HepG2 (cell line): ENCODE measurements at regions not wholly inside any gene's neighbourhood (a gene's known extent, or its start where the extent isn't known, plus 50 kb on each side); places are given as distances from the start of the nearest gene placed in this dataset.

Experiments used
- ATF7 ChIP-seq, 2 experiments: fragments of 450-650 bp in 1 of 2; sonication (generic) in 1 of 2; formaldehyde crosslinking in 1 of 2; IDR thresholded peaks; 2 replicates each; pipeline versions ENCODE4 v1.4.0 to v1.6.1; 2016 to 2020; ENCODE audit warnings: antibody characterized with exemption in 1 of 2, mild to moderate bottlenecking in 1 of 2, missing genetic modification reagents in 1 of 2
- HMGXB3 ChIP-seq: sonication (generic); formaldehyde crosslinking; IDR thresholded peaks from 2 replicates; pipeline ENCODE4 v1.4.0; 2020; ENCODE audit warnings: missing genetic modification reagents, borderline replicate concordance
- MYNN ChIP-seq: sonication (generic); formaldehyde crosslinking; IDR thresholded peaks from 2 replicates; pipeline ENCODE4 v1.4.0; 2020; ENCODE audit warnings: mild to moderate bottlenecking, low read depth, missing genetic modification reagents
- PAF1 ChIP-seq: IDR thresholded peaks from 2 replicates; pipeline ENCODE4 v1.6.1; 2016; ENCODE audit warnings: missing genetic modification reagents, missing compliant biosample characterization
- POGK ChIP-seq: sonication (generic); formaldehyde crosslinking; conservative IDR thresholded peaks from 2 replicates; pipeline ENCODE4 v1.8.0; 2022; ENCODE audit warnings: mild to moderate bottlenecking, moderate library complexity, missing genetic modification reagents
- POLR2A ChIP-seq, 2 experiments: IDR thresholded peaks; 2 replicates each; pipeline ENCODE4 v1.6.1; 2011; ENCODE audit warnings: low read depth in 2 of 2, low read length in 2 of 2, mild to moderate bottlenecking in 1 of 2, moderate library complexity in 1 of 2; ENCODE audit not compliant: insufficient read depth in 1 of 2
- TMF1 ChIP-seq: sonication (generic); formaldehyde crosslinking; IDR thresholded peaks from 2 replicates; pipeline ENCODE4 v1.8.1; 2022; ENCODE audit warnings: low read depth, missing genetic modification reagents
- ZHX2 ChIP-seq, 2 experiments: sonication (generic) in 1 of 2; formaldehyde crosslinking in 1 of 2; IDR thresholded peaks; 2 replicates each; pipeline versions ENCODE4 v1.6.1 to v1.9.0; 2014 to 2022; ENCODE audit warnings: antibody characterized with exemption in 1 of 2, borderline replicate concordance in 1 of 2, inconsistent platforms in 1 of 2, low read depth in 1 of 2, missing genetic modification reagents in 1 of 2
- ZNF343 ChIP-seq: sonication (generic); formaldehyde crosslinking; IDR thresholded peaks from 2 replicates; pipeline ENCODE4 v1.4.0; 2020; ENCODE audit warnings: mild to moderate bottlenecking, missing genetic modification reagents
- ZNF569 ChIP-seq: sonication (generic); formaldehyde crosslinking; IDR thresholded peaks from 2 replicates; pipeline ENCODE4 v1.5.0; 2020; ENCODE audit warnings: mild to moderate bottlenecking, missing genetic modification reagents, moderate library complexity, borderline replicate concordance
- ZNF788 ChIP-seq: sonication (generic); formaldehyde crosslinking; IDR thresholded peaks from 2 replicates; pipeline ENCODE4 v1.5.0; 2020; ENCODE audit warnings: mild to moderate bottlenecking, missing genetic modification reagents, borderline replicate concordance
- TF ChIP-seq, protein P1 (sequence below): IDR thresholded peaks from 2 replicates; pipeline ENCODE4 v1.6.1; 2016

GRCh38 chr4:37008199-37008598 lies 236.3 kb upstream of the NWD2 start (continued):
- TF ChIP-seq, protein P1, sequence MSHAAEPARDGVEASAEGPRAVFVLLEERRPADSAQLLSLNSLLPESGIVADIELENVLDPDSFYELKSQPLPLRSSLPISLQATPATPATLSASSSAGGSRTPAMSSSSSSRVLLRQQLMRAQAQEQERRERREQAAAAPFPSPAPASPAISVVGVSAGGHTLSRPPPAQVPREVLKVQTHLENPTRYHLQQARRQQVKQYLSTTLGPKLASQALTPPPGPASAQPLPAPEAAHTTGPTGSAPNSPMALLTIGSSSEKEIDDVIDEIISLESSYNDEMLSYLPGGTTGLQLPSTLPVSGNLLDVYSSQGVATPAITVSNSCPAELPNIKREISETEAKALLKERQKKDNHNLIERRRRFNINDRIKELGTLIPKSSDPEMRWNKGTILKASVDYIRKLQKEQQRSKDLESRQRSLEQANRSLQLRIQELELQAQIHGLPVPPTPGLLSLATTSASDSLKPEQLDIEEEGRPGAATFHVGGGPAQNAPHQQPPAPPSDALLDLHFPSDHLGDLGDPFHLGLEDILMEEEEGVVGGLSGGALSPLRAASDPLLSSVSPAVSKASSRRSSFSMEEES (CRISPR knock-in tag): peak; percentile 81
- TF ChIP-seq ZNF788 (CRISPR knock-in tag) (peak; percentile 85; the same call in 1 of the 2 replicates), POLR2A (IDR thresholded peaks at IDR 0.05; ENCODE audit: insufficient read depth in 1 of 2, low read depth in 2 of 2, low read length in 2 of 2) (no peak), ATF7 (IDR thresholded peaks at IDR 0.05) (no peak), ATF7 (CRISPR knock-in tag; IDR thresholded peaks at IDR 0.05) (no peak), HMGXB3 (CRISPR knock-in tag) (peak; percentile 80; the same call in 1 of the 2 replicates), ZNF343 (no peak), MYNN (no peak), PAF1 (CRISPR knock-in tag) (no peak), ZNF569 (CRISPR knock-in tag) (no peak), ZHX2 (IDR thresholded peaks at IDR 0.05; ENCODE audit: low read depth) (0 out of 2 replicates have a peak, but pooled peaks have one; percentile 31), ZHX2 (CRISPR knock-in tag; IDR thresholded peaks at IDR 0.05; ENCODE audit: borderline replicate concordance) (no peak), POGK (CRISPR knock-in tag) (no peak; the same call in 1 of the 2 replicates), TMF1 (CRISPR knock-in tag) (no peak)
